Liver (tissue), 8 donors: ENCODE measurements at regions not wholly inside any gene's neighbourhood (a gene's known extent, or its start where the extent isn't known, plus 50 kb on each side); places are given as distances from the start of the nearest gene placed in this dataset.

Experiments
- DNase-seq: peaks from one replicate; pipeline ENCODE4 v3.0.0-alpha.2; 2017; ENCODE audit warnings: low spot score
- H3K27ac ChIP-seq, 2 donors: one replicate each; pipeline ENCODE4 v1.7.0; 2013; ENCODE audit warnings: inconsistent platforms in 2 of 2, low read length in 2 of 2, control low read depth in 1 of 2, low read depth in 1 of 2, mild to moderate bottlenecking in 1 of 2
- H3K27me3 ChIP-seq, 4 donors: one replicate each; pipeline versions ENCODE4 v1.6.1 to v1.7.0; 2013; ENCODE audit warnings: low read length in 3 of 4, inconsistent platforms in 1 of 4, mild to moderate bottlenecking in 1 of 4, moderate library complexity in 1 of 4; ENCODE audit not compliant: control insufficient read depth in 4 of 4, insufficient read depth in 4 of 4
- H3K36me3 ChIP-seq, 4 donors: one replicate each; pipeline versions ENCODE4 v1.6.1 to v1.7.0; 2013; ENCODE audit warnings: low read length in 3 of 4, mild to moderate bottlenecking in 3 of 4, low read depth in 1 of 4, moderate library complexity in 1 of 4; ENCODE audit not compliant: control insufficient read depth in 4 of 4, insufficient read depth in 3 of 4
- H3K4me1 ChIP-seq, 4 donors: one replicate each; pipeline versions ENCODE4 v1.6.1 to v1.7.0; 2013; ENCODE audit warnings: low read length in 3 of 4, mild to moderate bottlenecking in 3 of 4, moderate library complexity in 1 of 4; ENCODE audit not compliant: control insufficient read depth in 4 of 4, insufficient read depth in 4 of 4
- H3K4me3 ChIP-seq, 3 donors: one replicate each; pipeline versions ENCODE4 v1.6.1 to v1.7.0; 2013; ENCODE audit warnings: low read length in 3 of 3, control low read depth in 1 of 3, low read depth in 1 of 3, mild to moderate bottlenecking in 1 of 3
- H3K9ac ChIP-seq, 2 donors: one replicate each; pipeline ENCODE4 v1.7.0; 2013; ENCODE audit warnings: low read length in 2 of 2, mild to moderate bottlenecking in 2 of 2, moderate library complexity in 2 of 2, control low read depth in 1 of 2, low read depth in 1 of 2
- H3K9me3 ChIP-seq, 4 donors: one replicate each; pipeline versions ENCODE4 v1.6.1 to v1.7.0; 2013; ENCODE audit warnings: low read length in 3 of 4; ENCODE audit not compliant: control insufficient read depth in 4 of 4
- EGR1 ChIP-seq, 2 donors: IDR thresholded peaks; 2 replicates each; pipeline ENCODE4 v1.6.1; 2016 to 2018; ENCODE audit warnings: antibody characterized with exemption in 2 of 2, low read depth in 2 of 2
- FOXA1 ChIP-seq: IDR thresholded peaks from 2 replicates; pipeline ENCODE4 v1.6.1; 2016; ENCODE audit warnings: antibody characterized with exemption
- FOXA2 ChIP-seq: IDR thresholded peaks from 2 replicates; pipeline ENCODE4 v1.6.1; 2016; ENCODE audit warnings: antibody characterized with exemption
- GABPA ChIP-seq, 2 donors: IDR thresholded peaks in 1 of 2; conservative IDR thresholded peaks in 1 of 2; 2 replicates each; pipeline ENCODE4 v1.6.1; 2016; ENCODE audit warnings: antibody characterized with exemption in 2 of 2, mild to moderate bottlenecking in 1 of 2, moderate library complexity in 1 of 2
- HNF4A ChIP-seq, 2 donors: conservative IDR thresholded peaks; 2 replicates each; pipeline ENCODE4 v1.6.1; 2016; ENCODE audit warnings: antibody characterized with exemption in 2 of 2, mild to moderate bottlenecking in 2 of 2
- HNF4G ChIP-seq: IDR thresholded peaks from 2 replicates; pipeline ENCODE4 v1.6.1; 2016; ENCODE audit warnings: antibody characterized with exemption
- JUND ChIP-seq, 2 donors: IDR thresholded peaks; 2 replicates each; pipeline ENCODE4 v1.6.1; 2016; ENCODE audit warnings: antibody characterized with exemption in 2 of 2
- NR2F2 ChIP-seq: IDR thresholded peaks from 2 replicates; pipeline ENCODE4 v1.6.1; 2016; ENCODE audit warnings: antibody characterized with exemption
- RAD21 ChIP-seq, 2 donors: IDR thresholded peaks; 2 replicates each; pipeline ENCODE4 v1.6.1; 2016; ENCODE audit warnings: antibody characterized with exemption in 2 of 2, mild to moderate bottlenecking in 2 of 2
- RXRA ChIP-seq, 2 donors: IDR thresholded peaks; 2 replicates each; pipeline ENCODE4 v1.6.1; 2017 to 2018; ENCODE audit warnings: antibody characterized with exemption in 2 of 2, mild to moderate bottlenecking in 1 of 2
- SP1 ChIP-seq: IDR thresholded peaks from 2 replicates; pipeline ENCODE4 v1.6.1; 2018; ENCODE audit warnings: antibody characterized with exemption, mild to moderate bottlenecking
- TAF1 ChIP-seq: conservative IDR thresholded peaks from 2 replicates; pipeline ENCODE4 v1.6.1; 2016; ENCODE audit warnings: antibody characterized with exemption, mild to moderate bottlenecking
- WGBS: extraction: QIAGEN DNeasy Blood & Tissue Kit; methylation state at CpG from one replicate; pipeline ENCODE4 v1.1.7; 2013; 5-methylcytosine and 5-hydroxymethylcytosine counted together
- TF ChIP-seq, protein P1 (sequence below): IDR thresholded peaks from 2 replicates; pipeline ENCODE4 v1.6.1; 2016; ENCODE audit warnings: antibody characterized with exemption
- TF ChIP-seq, protein P2 (sequence below): fragments of 150-350 bp; IDR thresholded peaks from 2 replicates; pipeline ENCODE4 v1.5.1; 2017; ENCODE audit warnings: improper control_type of control experiment, low read depth, low read length; ENCODE audit not compliant: missing input control
- TF ChIP-seq, protein P3 (sequence below): IDR thresholded peaks from 2 replicates; pipeline ENCODE4 v1.6.1; 2016; ENCODE audit warnings: antibody characterized with exemption
- TF ChIP-seq, protein P4 (sequence below): IDR thresholded peaks from 2 replicates; pipeline ENCODE4 v1.6.1; 2016; ENCODE audit warnings: antibody characterized with exemption, mild to moderate bottlenecking
- donor health status: healthy.
- donor health status: healthy.
- donor health status: healthy.
- donor health status: healthy.
- donor health status: healthy.

DNA sequence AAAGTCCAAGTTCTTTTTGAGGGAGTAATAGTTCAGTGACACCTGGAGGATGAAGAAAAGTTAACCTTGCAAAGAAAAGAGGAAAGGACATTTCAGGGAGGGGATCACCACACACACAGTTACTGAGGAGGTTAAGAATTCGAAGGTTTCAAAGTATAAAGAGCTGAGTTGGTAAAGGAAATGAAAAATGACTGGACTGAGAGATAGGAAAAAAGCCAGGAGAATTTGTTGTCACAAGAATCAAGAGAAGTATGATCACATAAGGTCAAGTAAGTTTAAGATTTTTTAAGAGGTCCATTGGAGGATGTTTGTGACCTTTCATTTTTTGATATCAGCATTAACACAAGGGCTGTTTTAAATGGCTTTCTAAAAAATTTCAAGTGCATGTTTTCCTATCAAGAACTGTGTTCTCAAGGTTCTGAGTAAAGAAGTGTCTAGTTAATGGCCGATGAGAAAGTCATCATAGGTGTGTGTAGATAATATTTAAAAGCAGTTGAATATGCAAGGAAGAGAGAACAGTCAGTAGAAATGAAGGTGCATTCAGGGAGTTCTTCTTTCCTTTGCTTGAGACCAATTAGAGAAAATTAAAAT is 189.2 kb upstream of the RBMS3 start:
- Histone ChIP-seq H3K4me3 (no peak overlapping the region), H3K27me3 (no peaks in the 10 kb centered on the region), H3K4me1 (no peaks in the 10 kb centered on the region), H3K9me3 (peaks cover 0 to 3% (median 2%) of the 10 kb centered on the region in 4 donors), H3K36me3 (no peaks in the 10 kb centered on the region), H3K27ac (no peak overlapping the region), H3K9ac (no peak overlapping the region)
- 61% methylated on average over 2 of the region's 2 CpGs for WGBS
- TF ChIP-seq HNF4A (conservative IDR thresholded peaks at IDR 0.05) (no peak), SP1 (no peak), FOXA2 (no peak), RAD21 (IDR thresholded peaks at IDR 0.05) (no peak)
- TF ChIP-seq, protein P1, sequence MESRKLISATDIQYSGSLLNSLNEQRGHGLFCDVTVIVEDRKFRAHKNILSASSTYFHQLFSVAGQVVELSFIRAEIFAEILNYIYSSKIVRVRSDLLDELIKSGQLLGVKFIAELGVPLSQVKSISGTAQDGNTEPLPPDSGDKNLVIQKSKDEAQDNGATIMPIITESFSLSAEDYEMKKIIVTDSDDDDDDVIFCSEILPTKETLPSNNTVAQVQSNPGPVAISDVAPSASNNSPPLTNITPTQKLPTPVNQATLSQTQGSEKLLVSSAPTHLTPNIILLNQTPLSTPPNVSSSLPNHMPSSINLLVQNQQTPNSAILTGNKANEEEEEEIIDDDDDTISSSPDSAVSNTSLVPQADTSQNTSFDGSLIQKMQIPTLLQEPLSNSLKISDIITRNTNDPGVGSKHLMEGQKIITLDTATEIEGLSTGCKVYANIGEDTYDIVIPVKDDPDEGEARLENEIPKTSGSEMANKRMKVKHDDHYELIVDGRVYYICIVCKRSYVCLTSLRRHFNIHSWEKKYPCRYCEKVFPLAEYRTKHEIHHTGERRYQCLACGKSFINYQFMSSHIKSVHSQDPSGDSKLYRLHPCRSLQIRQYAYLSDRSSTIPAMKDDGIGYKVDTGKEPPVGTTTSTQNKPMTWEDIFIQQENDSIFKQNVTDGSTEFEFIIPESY, result no peak
- TF ChIP-seq, protein P2, sequence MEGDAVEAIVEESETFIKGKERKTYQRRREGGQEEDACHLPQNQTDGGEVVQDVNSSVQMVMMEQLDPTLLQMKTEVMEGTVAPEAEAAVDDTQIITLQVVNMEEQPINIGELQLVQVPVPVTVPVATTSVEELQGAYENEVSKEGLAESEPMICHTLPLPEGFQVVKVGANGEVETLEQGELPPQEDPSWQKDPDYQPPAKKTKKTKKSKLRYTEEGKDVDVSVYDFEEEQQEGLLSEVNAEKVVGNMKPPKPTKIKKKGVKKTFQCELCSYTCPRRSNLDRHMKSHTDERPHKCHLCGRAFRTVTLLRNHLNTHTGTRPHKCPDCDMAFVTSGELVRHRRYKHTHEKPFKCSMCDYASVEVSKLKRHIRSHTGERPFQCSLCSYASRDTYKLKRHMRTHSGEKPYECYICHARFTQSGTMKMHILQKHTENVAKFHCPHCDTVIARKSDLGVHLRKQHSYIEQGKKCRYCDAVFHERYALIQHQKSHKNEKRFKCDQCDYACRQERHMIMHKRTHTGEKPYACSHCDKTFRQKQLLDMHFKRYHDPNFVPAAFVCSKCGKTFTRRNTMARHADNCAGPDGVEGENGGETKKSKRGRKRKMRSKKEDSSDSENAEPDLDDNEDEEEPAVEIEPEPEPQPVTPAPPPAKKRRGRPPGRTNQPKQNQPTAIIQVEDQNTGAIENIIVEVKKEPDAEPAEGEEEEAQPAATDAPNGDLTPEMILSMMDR, result no peak
- DNase-seq, result no peak

DNA sequence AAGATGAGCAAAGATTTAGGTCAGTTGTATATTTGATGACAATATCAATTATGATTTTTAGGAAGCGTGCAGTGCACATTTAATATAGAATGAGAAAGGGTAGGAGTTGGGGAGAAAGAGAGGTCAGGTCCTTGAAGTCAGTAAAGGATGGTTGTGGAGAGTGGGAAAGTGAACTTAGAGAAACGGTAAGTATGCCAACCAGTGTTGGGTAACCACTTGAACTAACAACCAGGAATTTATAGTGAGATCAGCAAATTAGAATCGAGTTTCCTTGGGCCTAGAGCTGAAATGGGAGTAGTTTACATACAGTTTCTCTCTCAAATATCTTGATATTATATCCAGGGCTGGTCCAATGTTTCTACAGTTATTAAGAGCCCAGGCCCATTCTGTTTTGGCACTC is 188.5 kb upstream of the RBMS3 start:
- no peak overlapping the region for H3K27ac ChIP-seq
- H3K9me3 ChIP-seq, result peaks cover 0 to 1% (median 1%) of the 10 kb centered on the region in 4 donors
- no peaks in the 10 kb centered on the region for H3K27me3 ChIP-seq
- DNase-seq, result no peak
- TF ChIP-seq NR2F2, result no peak
- TF ChIP-seq, protein P2, result no peak
- TF ChIP-seq, protein P1, result no peak
- no peak for TF ChIP-seq GABPA (IDR thresholded peaks at IDR 0.05 in 1 of 2, conservative IDR thresholded peaks at IDR 0.05 in 1 of 2)
- no peak for TF ChIP-seq SP1
- TF ChIP-seq, protein P3, sequence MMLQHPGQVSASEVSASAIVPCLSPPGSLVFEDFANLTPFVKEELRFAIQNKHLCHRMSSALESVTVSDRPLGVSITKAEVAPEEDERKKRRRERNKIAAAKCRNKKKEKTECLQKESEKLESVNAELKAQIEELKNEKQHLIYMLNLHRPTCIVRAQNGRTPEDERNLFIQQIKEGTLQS, result no peak
- TF ChIP-seq FOXA1, result no peak
- no peak for TF ChIP-seq JUND (IDR thresholded peaks at IDR 0.05)
- TF ChIP-seq TAF1, result no peak
- TF ChIP-seq HNF4G, result no peak
- TF ChIP-seq EGR1 (IDR thresholded peaks at IDR 0.05; ENCODE audit: low read depth in 2 of 2), result no peak
- TF ChIP-seq, protein P4, sequence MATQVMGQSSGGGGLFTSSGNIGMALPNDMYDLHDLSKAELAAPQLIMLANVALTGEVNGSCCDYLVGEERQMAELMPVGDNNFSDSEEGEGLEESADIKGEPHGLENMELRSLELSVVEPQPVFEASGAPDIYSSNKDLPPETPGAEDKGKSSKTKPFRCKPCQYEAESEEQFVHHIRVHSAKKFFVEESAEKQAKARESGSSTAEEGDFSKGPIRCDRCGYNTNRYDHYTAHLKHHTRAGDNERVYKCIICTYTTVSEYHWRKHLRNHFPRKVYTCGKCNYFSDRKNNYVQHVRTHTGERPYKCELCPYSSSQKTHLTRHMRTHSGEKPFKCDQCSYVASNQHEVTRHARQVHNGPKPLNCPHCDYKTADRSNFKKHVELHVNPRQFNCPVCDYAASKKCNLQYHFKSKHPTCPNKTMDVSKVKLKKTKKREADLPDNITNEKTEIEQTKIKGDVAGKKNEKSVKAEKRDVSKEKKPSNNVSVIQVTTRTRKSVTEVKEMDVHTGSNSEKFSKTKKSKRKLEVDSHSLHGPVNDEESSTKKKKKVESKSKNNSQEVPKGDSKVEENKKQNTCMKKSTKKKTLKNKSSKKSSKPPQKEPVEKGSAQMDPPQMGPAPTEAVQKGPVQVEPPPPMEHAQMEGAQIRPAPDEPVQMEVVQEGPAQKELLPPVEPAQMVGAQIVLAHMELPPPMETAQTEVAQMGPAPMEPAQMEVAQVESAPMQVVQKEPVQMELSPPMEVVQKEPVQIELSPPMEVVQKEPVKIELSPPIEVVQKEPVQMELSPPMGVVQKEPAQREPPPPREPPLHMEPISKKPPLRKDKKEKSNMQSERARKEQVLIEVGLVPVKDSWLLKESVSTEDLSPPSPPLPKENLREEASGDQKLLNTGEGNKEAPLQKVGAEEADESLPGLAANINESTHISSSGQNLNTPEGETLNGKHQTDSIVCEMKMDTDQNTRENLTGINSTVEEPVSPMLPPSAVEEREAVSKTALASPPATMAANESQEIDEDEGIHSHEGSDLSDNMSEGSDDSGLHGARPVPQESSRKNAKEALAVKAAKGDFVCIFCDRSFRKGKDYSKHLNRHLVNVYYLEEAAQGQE, result no peak
- TF ChIP-seq HNF4A (conservative IDR thresholded peaks at IDR 0.05), result no peak
- no peak for TF ChIP-seq RAD21 (IDR thresholded peaks at IDR 0.05)
- TF ChIP-seq RXRA (IDR thresholded peaks at IDR 0.05), result no peak
- no peak for TF ChIP-seq FOXA2
- no peaks in the 10 kb centered on the region for H3K36me3 ChIP-seq
- H3K4me3 ChIP-seq, result no peak overlapping the region
- no peaks in the 10 kb centered on the region for H3K4me1 ChIP-seq
- WGBS, result 51% methylated on average over 3 of the region's 3 CpGs
- H3K9ac ChIP-seq, result no peak overlapping the region
